BE2C (cell line): ENCODE measurements at regions not wholly inside any gene's neighbourhood (a gene's known extent, or its start where the extent isn't known, plus 50 kb on each side); places are given as distances from the start of the nearest gene placed in this dataset.
A peak's percentile ranks its signal among the peaks of the same experiment; 100 is the strongest.

ENCODE experiments used
- DNase-seq: peaks from one replicate; pipeline ENCODE4 v3.0.0-alpha.2; 2020
- H3K27me3 ChIP-seq: fragments of 250-450 bp; sonication (Bioruptor Pico); 2 replicates; pipeline ENCODE4 v1.5.1; 2020; ENCODE audit warnings: mild to moderate bottlenecking
- H3K36me3 ChIP-seq: fragments of 250-450 bp; sonication (Bioruptor Pico); 2 replicates; pipeline ENCODE4 v1.5.1; 2020; ENCODE audit warnings: mild to moderate bottlenecking
- H3K4me1 ChIP-seq: fragments of 250-450 bp; sonication (Bioruptor Pico); 2 replicates; pipeline ENCODE4 v1.5.1; 2020
- H3K4me3 ChIP-seq: 2 replicates; pipeline ENCODE4 v1.5.1; 2011; ENCODE audit warnings: low read depth, low read length
- H3K9me3 ChIP-seq: fragments of 250-450 bp; sonication (Bioruptor Pico); 2 replicates; pipeline ENCODE4 v1.5.1; 2020
- TF ChIP-seq, protein P1 (sequence below): IDR thresholded peaks from 2 replicates; pipeline ENCODE4 v1.5.1; 2012; ENCODE audit warnings: mild to moderate bottlenecking, low read depth, low read length

DNA sequence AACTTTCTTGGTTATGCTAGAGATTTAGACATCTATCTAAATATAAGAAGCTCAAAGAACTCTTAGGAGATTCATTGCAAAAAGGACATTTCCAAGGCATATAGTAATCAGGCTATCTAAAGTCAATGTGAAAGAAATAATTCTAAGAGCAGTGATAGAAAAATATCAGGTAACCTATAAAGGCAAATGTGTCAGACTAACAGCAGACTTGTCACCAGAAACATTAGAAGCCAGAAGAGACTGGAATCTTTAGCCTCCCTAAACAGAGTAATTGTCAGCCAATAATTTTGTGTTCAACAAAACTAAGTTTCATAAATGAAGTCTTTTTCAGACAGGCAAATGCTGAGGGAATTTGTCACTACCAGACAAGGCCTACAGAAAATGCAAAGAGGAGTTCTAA, 122.0 kb upstream of the SCAF11 start:
- Histone ChIP-seq H3K36me3 (no peaks in the 10 kb centered on the region), H3K4me3 (no peak overlapping the region), H3K27me3 (peaks cover 2% of the 10 kb centered on the region; the same call in 1 of the 2 replicates), H3K9me3 (no peaks in the 10 kb centered on the region), H3K4me1 (no peaks in the 10 kb centered on the region)
- TF ChIP-seq, protein P1, sequence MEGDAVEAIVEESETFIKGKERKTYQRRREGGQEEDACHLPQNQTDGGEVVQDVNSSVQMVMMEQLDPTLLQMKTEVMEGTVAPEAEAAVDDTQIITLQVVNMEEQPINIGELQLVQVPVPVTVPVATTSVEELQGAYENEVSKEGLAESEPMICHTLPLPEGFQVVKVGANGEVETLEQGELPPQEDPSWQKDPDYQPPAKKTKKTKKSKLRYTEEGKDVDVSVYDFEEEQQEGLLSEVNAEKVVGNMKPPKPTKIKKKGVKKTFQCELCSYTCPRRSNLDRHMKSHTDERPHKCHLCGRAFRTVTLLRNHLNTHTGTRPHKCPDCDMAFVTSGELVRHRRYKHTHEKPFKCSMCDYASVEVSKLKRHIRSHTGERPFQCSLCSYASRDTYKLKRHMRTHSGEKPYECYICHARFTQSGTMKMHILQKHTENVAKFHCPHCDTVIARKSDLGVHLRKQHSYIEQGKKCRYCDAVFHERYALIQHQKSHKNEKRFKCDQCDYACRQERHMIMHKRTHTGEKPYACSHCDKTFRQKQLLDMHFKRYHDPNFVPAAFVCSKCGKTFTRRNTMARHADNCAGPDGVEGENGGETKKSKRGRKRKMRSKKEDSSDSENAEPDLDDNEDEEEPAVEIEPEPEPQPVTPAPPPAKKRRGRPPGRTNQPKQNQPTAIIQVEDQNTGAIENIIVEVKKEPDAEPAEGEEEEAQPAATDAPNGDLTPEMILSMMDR = no peak
- no peak for DNase-seq

DNA sequence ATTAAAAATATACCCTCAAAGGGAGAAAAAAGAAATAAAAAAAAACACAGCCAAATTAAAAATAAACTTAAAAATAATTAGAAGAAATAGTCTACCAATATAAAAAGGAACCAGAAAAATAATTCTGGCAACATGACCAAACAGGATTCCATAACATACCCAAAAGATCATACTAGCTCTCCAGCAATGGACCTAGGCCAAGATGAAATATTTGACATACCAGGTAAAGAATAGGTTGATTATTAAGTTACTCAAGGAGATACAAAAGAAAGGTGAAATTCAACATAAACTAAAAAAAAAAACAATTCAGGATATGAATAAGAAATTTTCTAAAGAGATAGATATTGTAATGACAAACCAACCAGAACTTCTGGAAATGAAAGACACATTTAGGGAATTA, 121.3 kb upstream of the SCAF11 start:
- TF ChIP-seq, protein P1 = no peak
- Histone ChIP-seq H3K4me1 (no peaks in the 10 kb centered on the region), H3K36me3 (no peaks in the 10 kb centered on the region), H3K9me3 (no peaks in the 10 kb centered on the region), H3K27me3 (no peaks in the 10 kb centered on the region; the same call in 1 of the 2 replicates), H3K4me3 (no peak overlapping the region)
- no peak for DNase-seq

DNA sequence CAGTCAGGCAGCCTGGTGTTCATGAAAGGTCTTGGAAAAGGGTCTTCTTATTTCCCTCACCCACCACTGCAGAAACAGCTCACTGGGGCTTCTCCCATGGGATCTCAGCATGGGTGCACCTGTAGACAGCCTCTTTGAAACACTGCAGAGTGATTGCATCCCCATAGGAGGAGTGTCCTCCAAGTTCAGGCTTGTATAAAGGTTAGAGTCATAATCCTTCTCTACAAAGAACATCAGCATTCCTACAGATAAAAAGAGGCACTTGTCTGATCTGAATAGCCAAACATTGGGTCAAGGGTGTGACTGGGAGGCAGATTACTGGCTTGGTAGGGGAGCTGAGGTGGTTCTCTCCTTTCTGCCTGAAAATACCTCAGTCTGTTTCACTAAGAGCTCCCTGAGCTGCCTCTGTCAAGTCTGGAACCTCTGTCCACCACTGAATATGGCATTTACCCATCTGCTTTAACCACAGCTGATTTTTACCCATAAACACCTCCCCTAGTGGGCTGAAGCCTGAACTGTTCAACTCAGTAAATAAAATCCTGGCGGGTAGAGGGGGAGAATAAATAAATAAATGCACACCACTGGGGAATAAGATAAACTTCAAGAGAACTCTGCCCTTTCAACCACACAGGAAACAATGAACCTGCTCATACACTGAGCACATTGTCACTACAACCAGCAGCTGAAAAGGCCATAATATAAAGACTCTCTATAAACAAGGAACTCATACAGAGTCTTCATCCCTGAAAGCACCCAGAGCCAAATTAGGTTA, 120.7 kb upstream of the SCAF11 start:
- Histone ChIP-seq H3K4me1 (no peaks in the 10 kb centered on the region), H3K27me3 (no peaks in the 10 kb centered on the region; the same call in 1 of the 2 replicates)
- DNase-seq = no peak

DNA sequence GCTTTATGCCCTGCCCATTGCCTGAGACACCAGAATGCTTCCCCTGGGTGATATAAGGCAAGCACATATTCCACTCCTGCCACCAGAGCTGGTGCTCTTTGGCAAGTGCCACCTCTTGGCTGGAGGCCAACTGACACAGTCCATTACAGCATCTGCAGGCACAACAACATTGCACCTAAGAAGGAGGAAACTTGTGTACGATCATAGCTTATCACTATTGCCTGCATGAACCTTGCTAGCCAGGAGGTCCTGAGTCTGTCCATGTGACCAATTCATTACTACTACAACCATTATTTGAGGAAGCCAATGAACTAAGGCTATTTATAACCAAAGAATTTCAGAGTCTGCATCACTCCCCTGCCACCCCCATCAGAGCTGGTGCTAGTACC, 119.8 kb upstream of the SCAF11 start:
- Histone ChIP-seq H3K4me3 (no peak overlapping the region), H3K9me3 (no peaks in the 10 kb centered on the region), H3K27me3 (no peaks in the 10 kb centered on the region), H3K36me3 (no peaks in the 10 kb centered on the region), H3K4me1 (no peaks in the 10 kb centered on the region)
- DNase-seq = peak; percentile 35
- TF ChIP-seq, protein P1 = no peak

More for the DNA sequence above, 120.7 kb upstream of the SCAF11 start:
- Histone ChIP-seq H3K9me3 (no peaks in the 10 kb centered on the region), H3K36me3 (no peaks in the 10 kb centered on the region), H3K4me3 (no peak overlapping the region)
- TF ChIP-seq, protein P1 = no peak

DNA sequence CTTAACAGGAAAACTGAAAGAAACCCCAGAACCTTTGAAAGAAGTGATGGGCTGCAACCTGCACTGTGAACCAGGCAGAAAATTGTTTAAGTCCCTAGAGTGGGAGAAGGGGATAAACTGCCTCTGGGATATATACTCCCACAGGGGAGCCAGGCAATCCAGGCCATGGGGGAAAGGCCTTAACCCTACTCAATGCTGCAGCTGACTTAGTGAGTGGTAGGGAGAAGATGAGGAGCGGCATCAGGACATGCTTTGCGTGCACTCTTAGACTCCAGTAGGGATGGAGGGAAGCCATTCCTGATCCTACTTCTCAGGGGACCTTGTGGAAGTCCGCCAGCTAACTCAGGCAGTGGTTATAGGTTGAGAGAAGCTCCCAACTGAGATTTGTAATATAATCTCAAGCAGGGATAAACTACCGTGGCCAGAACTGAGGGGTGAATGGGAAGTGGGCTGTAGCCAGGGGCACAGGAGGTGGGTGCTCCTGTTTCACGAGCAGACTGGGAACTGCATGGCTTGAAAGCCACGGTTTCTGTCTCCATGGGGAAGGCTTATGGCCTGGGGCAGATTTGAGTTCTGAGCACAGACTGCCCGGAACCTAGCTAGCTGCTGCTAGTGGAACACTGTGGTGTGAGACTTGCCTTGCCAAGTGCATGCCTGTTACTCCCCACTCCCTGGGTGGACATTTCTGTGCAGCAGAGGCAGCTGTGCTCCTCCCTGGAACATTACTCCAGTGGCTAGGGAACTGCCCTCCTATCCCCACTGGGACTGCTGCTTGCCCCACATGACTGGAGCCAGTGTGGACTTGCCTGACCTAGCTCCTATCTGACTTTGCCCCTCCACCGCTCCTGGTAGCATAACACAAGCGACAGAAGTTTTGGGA, 119.2 kb upstream of the SCAF11 start:
- Histone ChIP-seq H3K27me3 (no peaks in the 10 kb centered on the region; the same call in 1 of the 2 replicates), H3K36me3 (no peaks in the 10 kb centered on the region), H3K9me3 (no peaks in the 10 kb centered on the region), H3K4me1 (no peaks in the 10 kb centered on the region), H3K4me3 (no peak overlapping the region)
- TF ChIP-seq, protein P1 = no peak
- DNase-seq = no peak
